ENCODE measurements at regions not wholly inside any gene's neighbourhood (a gene's known extent, or its start where the extent isn't known, plus 50 kb on each side); places are given as distances from the start of the nearest gene placed in this dataset.

DNA sequence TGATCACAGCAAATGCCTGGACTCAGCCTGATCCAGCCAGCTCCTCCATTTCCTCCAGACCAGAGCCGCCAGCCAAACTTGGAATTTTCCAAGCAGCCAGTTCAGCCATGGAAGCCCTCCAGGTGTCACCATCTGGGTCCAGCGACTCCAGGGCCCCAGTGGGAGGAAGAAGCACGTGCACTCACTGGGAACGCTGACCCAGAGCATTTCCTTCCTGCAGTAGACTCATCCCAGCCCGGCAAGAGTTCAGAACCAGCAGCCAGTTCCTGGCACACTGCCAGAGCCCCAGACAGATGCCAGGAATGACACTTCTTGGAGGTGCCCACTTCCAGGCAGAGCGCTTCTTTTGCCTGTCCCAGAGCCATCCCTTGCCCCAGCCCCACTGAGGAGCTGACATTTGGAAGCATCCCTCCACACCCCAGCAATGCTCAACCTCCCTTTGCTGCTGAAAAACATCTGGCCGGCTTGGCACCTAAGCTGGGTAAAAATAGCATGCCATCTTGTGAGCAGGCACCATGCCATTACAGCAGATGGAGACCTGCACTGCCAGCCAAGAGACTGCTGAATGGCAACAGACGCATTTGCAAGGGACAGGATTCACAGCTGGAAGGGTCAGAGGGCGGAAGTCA is 460.3 kb upstream of the PROK2 start:
- DNase-seq (ENCODE audit: low read depth): no peak
- TF ChIP-seq, protein P1, sequence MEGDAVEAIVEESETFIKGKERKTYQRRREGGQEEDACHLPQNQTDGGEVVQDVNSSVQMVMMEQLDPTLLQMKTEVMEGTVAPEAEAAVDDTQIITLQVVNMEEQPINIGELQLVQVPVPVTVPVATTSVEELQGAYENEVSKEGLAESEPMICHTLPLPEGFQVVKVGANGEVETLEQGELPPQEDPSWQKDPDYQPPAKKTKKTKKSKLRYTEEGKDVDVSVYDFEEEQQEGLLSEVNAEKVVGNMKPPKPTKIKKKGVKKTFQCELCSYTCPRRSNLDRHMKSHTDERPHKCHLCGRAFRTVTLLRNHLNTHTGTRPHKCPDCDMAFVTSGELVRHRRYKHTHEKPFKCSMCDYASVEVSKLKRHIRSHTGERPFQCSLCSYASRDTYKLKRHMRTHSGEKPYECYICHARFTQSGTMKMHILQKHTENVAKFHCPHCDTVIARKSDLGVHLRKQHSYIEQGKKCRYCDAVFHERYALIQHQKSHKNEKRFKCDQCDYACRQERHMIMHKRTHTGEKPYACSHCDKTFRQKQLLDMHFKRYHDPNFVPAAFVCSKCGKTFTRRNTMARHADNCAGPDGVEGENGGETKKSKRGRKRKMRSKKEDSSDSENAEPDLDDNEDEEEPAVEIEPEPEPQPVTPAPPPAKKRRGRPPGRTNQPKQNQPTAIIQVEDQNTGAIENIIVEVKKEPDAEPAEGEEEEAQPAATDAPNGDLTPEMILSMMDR (IDR thresholded peaks at IDR 0.05; ENCODE audit: insufficient read depth, low read length, poor library complexity, severe bottlenecking): no peak
- H3K36me3 ChIP-seq (ENCODE audit: control insufficient read depth, insufficient read depth, low read length): no peaks in the 10 kb centered on the region
- peaks cover 5% of the 10 kb centered on the region for H3K27me3 ChIP-seq (ENCODE audit: control insufficient read depth, insufficient read depth, low read length)
- no peak overlapping the region for H3K4me3 ChIP-seq (ENCODE audit: low read depth, low read length)

DNA sequence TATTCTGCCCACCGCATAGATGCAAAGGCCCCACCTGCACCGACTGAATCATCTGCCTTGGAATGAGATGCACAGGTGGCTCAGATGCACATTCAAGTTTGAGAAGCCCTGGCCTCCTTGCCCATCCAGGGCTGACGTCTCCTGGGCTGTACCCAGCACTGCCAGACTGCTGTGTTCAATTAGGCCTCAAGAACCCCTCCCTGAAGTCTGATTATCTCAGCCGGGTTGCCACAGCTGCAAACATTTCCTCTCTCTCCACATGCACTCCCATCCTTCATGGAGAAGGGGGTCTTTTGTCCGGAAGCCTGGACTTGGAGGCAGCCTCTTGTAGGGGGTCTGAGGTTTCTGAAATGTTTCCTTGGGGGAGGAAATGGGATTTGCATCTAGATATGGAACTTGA is 459.4 kb upstream of the PROK2 start:
- H3K27me3 ChIP-seq (ENCODE audit: control insufficient read depth, insufficient read depth, low read length): peaks cover 3% of the 10 kb centered on the region
- TF ChIP-seq, protein P1 (IDR thresholded peaks at IDR 0.05; ENCODE audit: insufficient read depth, low read length, poor library complexity, severe bottlenecking): no peak

DNA sequence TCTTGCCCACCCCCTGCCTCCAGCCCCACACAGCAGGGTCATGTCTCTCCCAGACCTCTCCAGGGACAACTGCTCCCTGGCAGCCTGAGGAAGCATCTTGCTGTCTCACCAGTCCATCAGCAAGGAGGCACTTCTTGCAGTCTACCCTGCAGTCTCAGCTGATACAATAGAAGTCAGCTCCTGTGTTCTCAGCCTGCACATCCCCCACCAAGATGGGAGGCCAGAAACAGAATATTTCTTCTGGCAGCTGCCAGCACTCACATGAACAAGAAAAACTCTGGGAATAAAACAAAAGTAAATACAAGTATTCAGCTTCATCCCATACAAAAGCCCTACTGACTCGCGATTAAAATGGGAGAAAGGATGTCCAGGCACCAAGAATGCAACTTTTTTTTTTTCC is 457.4 kb upstream of the PROK2 start:
- Histone ChIP-seq H3K27me3 (ENCODE audit: control insufficient read depth, insufficient read depth, low read length) (peaks cover 8% of the 10 kb centered on the region), H3K36me3 (ENCODE audit: control insufficient read depth, insufficient read depth, low read length) (no peaks in the 10 kb centered on the region), H3K4me3 (ENCODE audit: low read depth, low read length) (no peak overlapping the region)
- DNase-seq (ENCODE audit: low read depth): no peak
- TF ChIP-seq, protein P1 (IDR thresholded peaks at IDR 0.05; ENCODE audit: insufficient read depth, low read length, poor library complexity, severe bottlenecking): no peak

More for the DNA sequence above, 459.4 kb upstream of the PROK2 start:
- DNase-seq (ENCODE audit: low read depth): no peak
- no peaks in the 10 kb centered on the region for H3K36me3 ChIP-seq (ENCODE audit: control insufficient read depth, insufficient read depth, low read length)
- H3K4me3 ChIP-seq (ENCODE audit: low read depth, low read length): no peak overlapping the region

DNA sequence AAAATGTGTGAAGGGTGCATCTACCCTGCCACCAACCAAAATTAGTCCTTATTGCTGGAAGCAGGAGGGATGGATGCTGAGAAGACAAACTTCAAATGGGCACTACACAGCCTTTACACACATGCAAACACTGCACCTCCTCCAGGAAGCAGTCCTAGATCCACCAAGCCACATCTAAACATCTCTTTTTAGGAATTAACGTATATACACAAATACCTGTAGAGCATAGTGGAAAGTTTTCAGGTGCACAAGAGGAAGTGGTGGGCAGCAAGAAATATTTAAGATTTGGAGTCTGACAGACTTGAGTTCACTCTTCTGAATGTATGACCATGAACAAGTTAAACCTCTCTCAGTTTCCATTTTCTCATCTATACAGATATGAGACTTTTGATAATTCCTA is 456.6 kb upstream of the PROK2 start:
- TF ChIP-seq, protein P1 (IDR thresholded peaks at IDR 0.05; ENCODE audit: insufficient read depth, low read length, poor library complexity, severe bottlenecking): no peak
- no peak for DNase-seq (ENCODE audit: low read depth)
- peaks cover 5% of the 10 kb centered on the region for H3K27me3 ChIP-seq (ENCODE audit: control insufficient read depth, insufficient read depth, low read length)
- H3K4me3 ChIP-seq (ENCODE audit: low read depth, low read length): no peak overlapping the region
- H3K36me3 ChIP-seq (ENCODE audit: control insufficient read depth, insufficient read depth, low read length): no peaks in the 10 kb centered on the region

DNA sequence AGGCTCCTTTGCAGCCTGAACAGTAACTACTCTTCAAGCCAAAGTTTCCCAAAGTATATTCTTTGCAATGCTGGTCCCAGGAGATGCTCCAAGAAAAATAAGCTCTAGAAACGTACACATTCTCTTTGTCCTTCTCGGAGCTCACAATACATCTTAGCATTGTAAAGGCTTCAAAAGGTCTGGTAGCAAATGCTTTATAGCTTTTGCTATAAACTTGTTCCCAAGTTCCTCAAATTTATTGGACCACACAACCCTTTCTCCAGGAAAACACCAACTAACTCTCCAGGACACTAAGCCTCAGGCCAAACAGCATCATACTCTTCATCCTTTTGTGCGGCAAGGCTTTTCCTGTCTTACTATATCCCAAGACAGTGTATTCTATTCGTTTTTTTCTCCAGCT is 455.6 kb upstream of the PROK2 start:
- Histone ChIP-seq H3K27me3 (ENCODE audit: control insufficient read depth, insufficient read depth, low read length) (peaks cover 5% of the 10 kb centered on the region), H3K4me3 (ENCODE audit: low read depth, low read length) (no peak overlapping the region), H3K36me3 (ENCODE audit: control insufficient read depth, insufficient read depth, low read length) (no peaks in the 10 kb centered on the region)
- TF ChIP-seq, protein P1 (IDR thresholded peaks at IDR 0.05; ENCODE audit: insufficient read depth, low read length, poor library complexity, severe bottlenecking): no peak
- no peak for DNase-seq (ENCODE audit: low read depth)

DNA sequence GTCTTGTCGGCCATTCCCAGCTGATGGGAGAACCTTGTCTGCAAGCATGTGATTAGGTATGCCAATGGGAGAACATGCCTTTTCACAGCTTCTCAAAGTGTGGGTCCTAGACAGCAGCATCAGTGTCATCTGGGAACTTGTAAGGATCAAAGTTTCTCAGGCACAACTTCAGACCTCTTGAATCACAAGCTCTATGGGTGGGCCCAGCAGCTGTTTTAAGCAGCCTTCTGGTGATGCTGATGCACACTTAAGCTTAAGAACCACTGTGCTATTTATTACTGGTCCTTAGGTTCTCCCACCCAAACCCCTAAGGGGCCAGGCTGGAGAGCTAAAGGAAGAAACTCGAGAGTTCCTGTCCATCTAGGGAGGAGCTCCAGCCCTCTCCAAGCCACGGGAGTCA is 453.9 kb upstream of the PROK2 start:
- no peaks in the 10 kb centered on the region for H3K36me3 ChIP-seq (ENCODE audit: control insufficient read depth, insufficient read depth, low read length)
- peaks cover 5% of the 10 kb centered on the region for H3K27me3 ChIP-seq (ENCODE audit: control insufficient read depth, insufficient read depth, low read length)
- TF ChIP-seq, protein P1 (IDR thresholded peaks at IDR 0.05; ENCODE audit: insufficient read depth, low read length, poor library complexity, severe bottlenecking): no peak
- DNase-seq (ENCODE audit: low read depth): no peak
- H3K4me3 ChIP-seq (ENCODE audit: low read depth, low read length): no peak overlapping the region

All from kidney epithelial cell (primary cell).